ENCODE measurements at regions not wholly inside any gene's neighbourhood (a gene's known extent, or its start where the extent isn't known, plus 50 kb on each side); places are given as distances from the start of the nearest gene placed in this dataset.
A peak's percentile ranks its signal among the peaks of the same experiment; 100 is the strongest.

GRCh38 chr5:3278643-3279042, 317.0 kb upstream of the IRX1 start:
- Mint-ChIP-seq H3K27ac (no peak overlapping the region), H3K36me3 (ENCODE audit: low read depth) (no peaks in the 10 kb centered on the region), H3K27me3 (ENCODE audit: low read depth, poor library complexity) (peaks cover 74% of the 10 kb centered on the region), H3K4me1 (peaks cover 20% of the 10 kb centered on the region), H3K9me3 (peaks cover 6% of the 10 kb centered on the region), H3K4me3 (no peak overlapping the region)
- no peak for DNase-seq
- TF ChIP-seq, protein P1, sequence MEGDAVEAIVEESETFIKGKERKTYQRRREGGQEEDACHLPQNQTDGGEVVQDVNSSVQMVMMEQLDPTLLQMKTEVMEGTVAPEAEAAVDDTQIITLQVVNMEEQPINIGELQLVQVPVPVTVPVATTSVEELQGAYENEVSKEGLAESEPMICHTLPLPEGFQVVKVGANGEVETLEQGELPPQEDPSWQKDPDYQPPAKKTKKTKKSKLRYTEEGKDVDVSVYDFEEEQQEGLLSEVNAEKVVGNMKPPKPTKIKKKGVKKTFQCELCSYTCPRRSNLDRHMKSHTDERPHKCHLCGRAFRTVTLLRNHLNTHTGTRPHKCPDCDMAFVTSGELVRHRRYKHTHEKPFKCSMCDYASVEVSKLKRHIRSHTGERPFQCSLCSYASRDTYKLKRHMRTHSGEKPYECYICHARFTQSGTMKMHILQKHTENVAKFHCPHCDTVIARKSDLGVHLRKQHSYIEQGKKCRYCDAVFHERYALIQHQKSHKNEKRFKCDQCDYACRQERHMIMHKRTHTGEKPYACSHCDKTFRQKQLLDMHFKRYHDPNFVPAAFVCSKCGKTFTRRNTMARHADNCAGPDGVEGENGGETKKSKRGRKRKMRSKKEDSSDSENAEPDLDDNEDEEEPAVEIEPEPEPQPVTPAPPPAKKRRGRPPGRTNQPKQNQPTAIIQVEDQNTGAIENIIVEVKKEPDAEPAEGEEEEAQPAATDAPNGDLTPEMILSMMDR (IDR thresholded peaks at IDR 0.05) = no peak

DNA sequence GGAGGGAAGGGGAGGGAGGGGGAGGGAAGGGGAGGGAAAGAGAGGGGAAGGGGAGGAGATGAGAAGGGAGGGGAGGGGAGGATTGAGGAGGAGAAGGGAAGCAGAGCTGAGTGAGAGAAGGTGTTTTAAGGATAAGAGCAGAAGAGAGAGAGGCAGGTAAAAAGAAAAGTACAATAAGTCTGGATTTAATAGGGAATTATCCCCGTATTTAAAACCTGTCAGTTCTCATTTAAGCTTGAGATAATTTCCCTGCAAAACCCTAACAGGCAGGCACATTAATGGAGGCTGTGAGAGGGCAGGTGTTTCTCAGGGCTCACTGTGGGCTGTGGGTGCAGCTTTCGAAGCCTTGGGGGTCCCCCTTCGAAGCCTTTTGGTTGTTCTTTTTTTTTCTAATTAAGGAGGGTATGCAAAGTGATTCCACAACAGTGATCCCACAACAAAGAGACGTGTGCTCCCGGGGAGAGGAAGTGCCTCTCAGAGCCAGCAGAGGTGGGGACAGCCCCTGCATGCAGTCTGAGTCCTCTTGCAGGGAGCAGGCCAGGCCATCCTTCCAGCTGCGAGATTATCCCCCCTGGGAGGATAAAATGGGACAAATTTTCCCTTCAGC, 317.9 kb upstream of the IRX1 start:
- H3K4me3 Mint-ChIP-seq = no peak overlapping the region

GRCh38 chr5:3276896-3277295, 318.7 kb upstream of the IRX1 start:
- H3K4me1 Mint-ChIP-seq = peaks cover 32% of the 10 kb centered on the region
- peaks cover 72% of the 10 kb centered on the region for H3K27me3 Mint-ChIP-seq (ENCODE audit: low read depth, poor library complexity)
- no peak overlapping the region for H3K27ac Mint-ChIP-seq
- peaks cover 6% of the 10 kb centered on the region for H3K9me3 Mint-ChIP-seq
- TF ChIP-seq, protein P1 (IDR thresholded peaks at IDR 0.05) = no peak
- DNase-seq = no peak
- no peak overlapping the region for H3K4me3 Mint-ChIP-seq
- H3K36me3 Mint-ChIP-seq (ENCODE audit: low read depth) = no peaks in the 10 kb centered on the region

More for the DNA sequence above, 317.9 kb upstream of the IRX1 start:
- no peak overlapping the region for H3K27ac Mint-ChIP-seq
- peaks cover 6% of the 10 kb centered on the region for H3K9me3 Mint-ChIP-seq
- peaks cover 27% of the 10 kb centered on the region for H3K4me1 Mint-ChIP-seq
- peaks cover 76% of the 10 kb centered on the region for H3K27me3 Mint-ChIP-seq (ENCODE audit: low read depth, poor library complexity)
- TF ChIP-seq, protein P1 (IDR thresholded peaks at IDR 0.05) = no peak
- DNase-seq = no peak
- H3K36me3 Mint-ChIP-seq (ENCODE audit: low read depth) = no peaks in the 10 kb centered on the region

DNA sequence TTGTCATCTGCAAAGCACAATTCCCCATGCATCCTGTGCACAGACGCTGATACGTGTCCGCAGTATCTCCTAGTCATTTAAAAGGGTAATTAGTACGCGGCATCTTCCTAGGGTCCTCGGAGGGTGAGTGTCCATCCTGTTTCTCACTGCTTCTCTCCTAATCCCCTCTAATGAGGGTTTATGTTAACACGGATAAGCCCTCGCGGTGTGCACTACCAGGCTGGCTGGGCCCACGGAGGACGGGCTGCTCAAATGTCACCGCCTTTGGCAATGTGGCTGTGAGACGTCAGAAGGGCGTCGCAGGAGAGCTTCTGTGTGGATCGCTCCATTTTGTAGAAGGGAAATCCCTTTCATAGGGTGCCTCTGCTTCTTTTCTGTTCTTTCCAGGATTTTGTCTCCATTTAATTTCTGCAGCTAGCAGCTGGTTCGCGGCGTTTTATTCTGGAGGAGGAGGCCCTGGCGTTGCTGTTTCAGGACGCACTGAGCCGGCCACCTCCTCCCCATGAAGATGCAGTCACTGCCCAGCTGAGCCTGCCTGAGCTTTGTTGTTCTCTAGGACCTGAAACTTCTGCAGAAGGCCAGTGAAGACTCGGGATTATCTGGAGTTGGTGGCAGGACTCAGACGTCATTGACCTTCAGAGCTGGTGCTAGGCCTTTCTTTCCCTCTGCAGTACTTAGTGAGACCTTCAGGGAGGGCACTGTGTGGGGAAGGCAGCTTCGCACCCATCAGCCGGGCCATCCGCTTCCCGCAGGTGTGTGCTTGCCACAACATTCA, 326.1 kb upstream of the IRX1 start:
- H3K27ac Mint-ChIP-seq = peak overlapping the region; percentile 45
- H3K27me3 Mint-ChIP-seq (ENCODE audit: low read depth, poor library complexity) = peaks cover 38% of the 10 kb centered on the region
- peaks cover 39% of the 10 kb centered on the region for H3K4me1 Mint-ChIP-seq
- DNase-seq = no peak
- H3K4me3 Mint-ChIP-seq = no peak overlapping the region
- TF ChIP-seq, protein P1 (IDR thresholded peaks at IDR 0.05) = no peak
- H3K36me3 Mint-ChIP-seq (ENCODE audit: low read depth) = no peaks in the 10 kb centered on the region
- H3K9me3 Mint-ChIP-seq = no peaks in the 10 kb centered on the region

GRCh38 chr5:3268760-3269330, 326.8 kb upstream of the IRX1 start:
- H3K36me3 Mint-ChIP-seq (ENCODE audit: low read depth) = no peaks in the 10 kb centered on the region
- TF ChIP-seq, protein P1 (IDR thresholded peaks at IDR 0.05) = no peak
- no peak overlapping the region for H3K27ac Mint-ChIP-seq
- H3K4me1 Mint-ChIP-seq = peaks cover 39% of the 10 kb centered on the region
- H3K4me3 Mint-ChIP-seq = no peak overlapping the region
- no peaks in the 10 kb centered on the region for H3K9me3 Mint-ChIP-seq
- no peak for DNase-seq
- H3K27me3 Mint-ChIP-seq (ENCODE audit: low read depth, poor library complexity) = peaks cover 31% of the 10 kb centered on the region
